GM21390 (cell line): ENCODE measurements at regions not wholly inside any gene's neighbourhood (a gene's known extent, or its start where the extent isn't known, plus 50 kb on each side); places are given as distances from the start of the nearest gene placed in this dataset.

Experiments
- ATAC-seq: cut with Tn5 transposase; IDR thresholded peaks from one replicate; pipeline ENCODE4 v1.9.1; 2021; ENCODE audit not compliant: unreplicated experiment

GRCh38 chr11:122285070-122285988, 169.3 kb upstream of the BLID start:
- ATAC-seq = no peak

- ATAC-seq = no peak
Observed at GRCh38 chr11:122280870-122281269, 164.9 kb upstream of the BLID start.

- no peak for ATAC-seq
Observed at GRCh38 chr11:122279194-122279593, 163.2 kb upstream of the BLID start.

GRCh38 chr11:122277493-122277892, 161.5 kb upstream of the BLID start:
- no peak for ATAC-seq

- no peak for ATAC-seq
Observed at GRCh38 chr11:122276221-122276620, 160.2 kb upstream of the BLID start.

- ATAC-seq = no peak
Observed at GRCh38 chr11:122275508-122275907, 159.5 kb upstream of the BLID start.

- ATAC-seq = no peak
Observed at GRCh38 chr11:122273476-122274191, 157.6 kb upstream of the BLID start.

- ATAC-seq = no peak
Observed at GRCh38 chr11:122271745-122272144, 155.7 kb upstream of the BLID start.

- no peak for ATAC-seq
Observed at GRCh38 chr11:122271137-122271536, 155.1 kb upstream of the BLID start.

- no peak for ATAC-seq
Observed at GRCh38 chr11:122270535-122270934, 154.5 kb upstream of the BLID start.

- ATAC-seq = no peak
Observed at GRCh38 chr11:122269824-122270223, 153.8 kb upstream of the BLID start.

GRCh38 chr11:122268601-122269130, 152.7 kb upstream of the BLID start:
- ATAC-seq = no peak

- ATAC-seq = no peak
Observed at GRCh38 chr11:122267602-122268001, 151.6 kb upstream of the BLID start.

GRCh38 chr11:122265981-122266380, 150.0 kb upstream of the BLID start:
- ATAC-seq = no peak

GRCh38 chr11:122264121-122264520, 148.1 kb upstream of the BLID start:
- ATAC-seq = no peak

GRCh38 chr11:122261546-122261945, 145.5 kb upstream of the BLID start:
- ATAC-seq = no peak

- ATAC-seq = no peak
Observed at GRCh38 chr11:122259195-122259821, 143.3 kb upstream of the BLID start.

GRCh38 chr11:122258446-122259194, 142.6 kb upstream of the BLID start:
- ATAC-seq = no peak

GRCh38 chr11:122253589-122254231, 137.7 kb upstream of the BLID start:
- no peak for ATAC-seq

GRCh38 chr11:122248939-122249338, 132.9 kb upstream of the BLID start:
- no peak for ATAC-seq
